Caco-2 (cell line): ENCODE measurements at regions not wholly inside any gene's neighbourhood (a gene's known extent, or its start where the extent isn't known, plus 50 kb on each side); places are given as distances from the start of the nearest gene placed in this dataset.

Source experiments
- BruUV-seq: library from RNA; stranded (reverse); fragments of 400-500 nt; replicated peaks from 2 replicates; lab custom pipeline; 2021; lab: Mats Ljungman, UMichigan
- CTCF ChIA-PET: fragments of 300-600 bp; sonication (Branson Sonifier 250); formaldehyde crosslinking; loops from one replicate; lab custom pipeline; 2022; ENCODE audit warnings: antibody characterized with exemption; lab: Charles Lee
- POLR2A ChIA-PET: fragments of 300-600 bp; sonication (Branson Sonifier 250); formaldehyde crosslinking; loops from one replicate; lab custom pipeline; 2022; ENCODE audit warnings: antibody characterized with exemption; lab: Charles Lee
- DNase-seq, 2 experiments: peaks; one replicate each; pipeline versions ENCODE4 v3.0.0 to v3.0.0-alpha.2; 2020 to 2022
- H3K27me3 ChIP-seq: replicated peaks from 2 replicates; pipeline ENCODE4 v1.6.0; 2011; ENCODE audit warnings: low read length; ENCODE audit not compliant: control insufficient read depth, insufficient read depth
- H3K36me3 ChIP-seq: 2 replicates; pipeline ENCODE4 v1.5.1; 2011; ENCODE audit warnings: low read length; ENCODE audit not compliant: control insufficient read depth, insufficient read depth
- H3K4me1 ChIP-seq: fragments of 250-450 bp; sonication (Bioruptor Pico); 2 replicates; pipeline ENCODE4 v1.5.1; 2020; ENCODE audit warnings: mild to moderate bottlenecking
- H3K4me3 ChIP-seq: 2 replicates; pipeline ENCODE4 v1.5.1; 2011; ENCODE audit warnings: low read depth, mild to moderate bottlenecking, control low read depth, low read length
- H3K9me3 ChIP-seq: fragments of 250-450 bp; sonication (Bioruptor Pico); 2 replicates; pipeline ENCODE4 v1.5.1; 2020; ENCODE audit warnings: mild to moderate bottlenecking, moderate library complexity
- H3K27ac Mint-ChIP-seq: one replicate; pipeline ENCODE4 v1.8.0; 2022; ENCODE audit warnings: mixed read lengths; ENCODE audit not compliant: unreplicated experiment
- H3K27me3 Mint-ChIP-seq: one replicate; pipeline ENCODE4 v1.8.0; 2022; ENCODE audit warnings: mixed read lengths; ENCODE audit not compliant: insufficient read depth, unreplicated experiment
- H3K36me3 Mint-ChIP-seq: one replicate; pipeline ENCODE4 v1.8.0; 2022; ENCODE audit warnings: mild to moderate bottlenecking, mixed read lengths; ENCODE audit not compliant: insufficient read depth, unreplicated experiment
- H3K4me1 Mint-ChIP-seq: one replicate; pipeline ENCODE4 v1.8.0; 2022; ENCODE audit warnings: low read depth, mixed read lengths; ENCODE audit not compliant: unreplicated experiment
- H3K4me3 Mint-ChIP-seq: one replicate; pipeline ENCODE4 v1.8.0; 2022; ENCODE audit warnings: mild to moderate bottlenecking, moderate library complexity, mixed read lengths; ENCODE audit not compliant: unreplicated experiment
- H3K9me3 Mint-ChIP-seq: one replicate; pipeline ENCODE4 v1.8.0; 2022; ENCODE audit warnings: mixed read lengths; ENCODE audit not compliant: unreplicated experiment
- CTCF ChIP-seq, 2 experiments: fragments of 200-600 bp in 1 of 2; IDR thresholded peaks; 1 replicate in 1 of 2; 2 replicates in 1 of 2; pipeline versions ENCODE4 v1.5.1 to v1.8.0; 2011 to 2022; ENCODE audit warnings: antibody characterized with exemption in 1 of 2, control low read depth in 1 of 2, inconsistent platforms in 1 of 2, low read depth in 1 of 2, low read length in 1 of 2, mild to moderate bottlenecking in 1 of 2, moderate library complexity in 1 of 2; ENCODE audit not compliant: insufficient read depth in 1 of 2, severe bottlenecking in 1 of 2, unreplicated experiment in 1 of 2
- intact Hi-C: fragments of 100-400 bp; cut with micrococcal nuclease; formaldehyde crosslinking; loops from one replicate; pipeline ENCODE4 v1.10.0; 2022; ENCODE audit not compliant: unreplicated experiment

GRCh38 chr6:156402628-156403027 lies 374.6 kb upstream of the ARID1B start:
- CTCF ChIA-PET = no interaction called here
- H3K4me3 Mint-ChIP-seq = no peak overlapping the region
- H3K4me1 Mint-ChIP-seq = no peaks in the 10 kb centered on the region
- no peaks in the 10 kb centered on the region for H3K9me3 Mint-ChIP-seq
- no peak overlapping the region for H3K27ac Mint-ChIP-seq
- TF ChIP-seq CTCF (IDR thresholded peaks at IDR 0.05; ENCODE audit: insufficient read depth in 1 of 2, low read depth in 1 of 2, low read length in 1 of 2, severe bottlenecking in 1 of 2, unreplicated experiment in 1 of 2) = no peak
- no peaks in the 10 kb centered on the region for H3K9me3 ChIP-seq
- H3K4me3 ChIP-seq = no peak overlapping the region
- no TSS peak for BruUV-seq
- no peaks in the 10 kb centered on the region for H3K36me3 ChIP-seq
- POLR2A ChIA-PET = no interaction called here
- H3K36me3 Mint-ChIP-seq = no peaks in the 10 kb centered on the region
- H3K4me1 ChIP-seq = no peaks in the 10 kb centered on the region
- DNase-seq = no peak
- H3K27me3 Mint-ChIP-seq = no peaks in the 10 kb centered on the region
- intact Hi-C loops = no loop called here
- H3K27me3 ChIP-seq = no peaks in the 10 kb centered on the region

GRCh38 chr6:156402227-156402626 lies 375.0 kb upstream of the ARID1B start:
- H3K4me3 ChIP-seq = no peak overlapping the region
- TF ChIP-seq CTCF (IDR thresholded peaks at IDR 0.05; ENCODE audit: insufficient read depth in 1 of 2, low read depth in 1 of 2, low read length in 1 of 2, severe bottlenecking in 1 of 2, unreplicated experiment in 1 of 2) = no peak
- Mint-ChIP-seq H3K36me3 (peaks cover 2% of the 10 kb centered on the region), H3K9me3 (no peaks in the 10 kb centered on the region), H3K4me1 (no peaks in the 10 kb centered on the region), H3K4me3 (no peak overlapping the region), H3K27me3 (no peaks in the 10 kb centered on the region), H3K27ac (no peak overlapping the region)
- CTCF ChIA-PET = no interaction called here
- H3K36me3 ChIP-seq = no peaks in the 10 kb centered on the region
- no peak for DNase-seq
- H3K27me3 ChIP-seq = no peaks in the 10 kb centered on the region
- H3K9me3 ChIP-seq = no peaks in the 10 kb centered on the region
- intact Hi-C loops = no loop called here
- no peaks in the 10 kb centered on the region for H3K4me1 ChIP-seq
- POLR2A ChIA-PET = no interaction called here
- BruUV-seq = no TSS peak

- Histone ChIP-seq H3K9me3 (no peaks in the 10 kb centered on the region), H3K4me1 (no peaks in the 10 kb centered on the region), H3K36me3 (no peaks in the 10 kb centered on the region), H3K4me3 (no peak overlapping the region), H3K27me3 (no peaks in the 10 kb centered on the region)
- no peak for TF ChIP-seq CTCF (IDR thresholded peaks at IDR 0.05; ENCODE audit: insufficient read depth in 1 of 2, low read depth in 1 of 2, low read length in 1 of 2, severe bottlenecking in 1 of 2, unreplicated experiment in 1 of 2)
- Mint-ChIP-seq H3K9me3 (no peaks in the 10 kb centered on the region), H3K27ac (no peak overlapping the region), H3K27me3 (no peaks in the 10 kb centered on the region), H3K36me3 (peaks cover 4% of the 10 kb centered on the region), H3K4me3 (no peak overlapping the region), H3K4me1 (no peaks in the 10 kb centered on the region)
- intact Hi-C loops = no loop called here
- ChIA-PET POLR2A (no interaction called here), CTCF (no interaction called here)
- no peak for DNase-seq
- no TSS peak for BruUV-seq
Measured at GRCh38 chr6:156400487-156400886, 376.7 kb upstream of the ARID1B start.
